Kidney epithelial cell (primary cell): ENCODE measurements at regions not wholly inside any gene's neighbourhood (a gene's known extent, or its start where the extent isn't known, plus 50 kb on each side); places are given as distances from the start of the nearest gene placed in this dataset.

Experiments used
- DNase-seq: peaks from one replicate; pipeline ENCODE4 v3.0.0-alpha.2; 2010; ENCODE audit warnings: low read depth
- H3K27me3 ChIP-seq: 2 replicates; pipeline ENCODE4 v1.6.0; 2011; ENCODE audit warnings: low read length; ENCODE audit not compliant: control insufficient read depth, insufficient read depth
- H3K36me3 ChIP-seq: 2 replicates; pipeline ENCODE4 v1.5.1; 2011; ENCODE audit warnings: low read length; ENCODE audit not compliant: control insufficient read depth, insufficient read depth
- H3K4me3 ChIP-seq: 2 replicates; pipeline ENCODE4 v1.5.1; 2011; ENCODE audit warnings: low read depth, mild to moderate bottlenecking, control low read depth, low read length
- TF ChIP-seq, protein P1 (sequence below): IDR thresholded peaks from 2 replicates; pipeline ENCODE4 v1.5.1; 2011; ENCODE audit warnings: mild to moderate bottlenecking, moderate library complexity, low read length, control low read depth, inconsistent platforms; ENCODE audit not compliant: insufficient read depth, poor library complexity, severe bottlenecking

DNA sequence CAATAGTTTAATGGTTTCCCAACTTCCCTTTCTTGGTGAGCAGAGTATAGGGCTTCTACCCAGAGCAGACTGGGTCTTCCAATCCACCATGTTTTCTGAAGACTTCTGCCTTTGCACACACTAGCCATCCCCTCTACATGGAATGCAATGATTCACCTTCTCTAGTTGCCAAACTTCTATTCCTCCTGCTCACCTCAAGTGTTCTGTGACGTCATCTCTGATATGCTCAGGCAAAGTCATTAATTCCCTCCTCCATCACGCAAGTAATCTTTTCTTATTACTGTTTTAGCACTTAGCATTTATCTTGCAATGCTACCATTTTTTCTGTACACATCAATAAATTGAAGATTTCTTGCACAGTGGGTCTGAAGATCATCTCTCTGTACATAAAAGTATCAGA lies 174.2 kb downstream of the RBM26 start:
- Histone ChIP-seq H3K27me3 (no peaks in the 10 kb centered on the region), H3K36me3 (no peaks in the 10 kb centered on the region), H3K4me3 (no peak overlapping the region)
- TF ChIP-seq, protein P1, sequence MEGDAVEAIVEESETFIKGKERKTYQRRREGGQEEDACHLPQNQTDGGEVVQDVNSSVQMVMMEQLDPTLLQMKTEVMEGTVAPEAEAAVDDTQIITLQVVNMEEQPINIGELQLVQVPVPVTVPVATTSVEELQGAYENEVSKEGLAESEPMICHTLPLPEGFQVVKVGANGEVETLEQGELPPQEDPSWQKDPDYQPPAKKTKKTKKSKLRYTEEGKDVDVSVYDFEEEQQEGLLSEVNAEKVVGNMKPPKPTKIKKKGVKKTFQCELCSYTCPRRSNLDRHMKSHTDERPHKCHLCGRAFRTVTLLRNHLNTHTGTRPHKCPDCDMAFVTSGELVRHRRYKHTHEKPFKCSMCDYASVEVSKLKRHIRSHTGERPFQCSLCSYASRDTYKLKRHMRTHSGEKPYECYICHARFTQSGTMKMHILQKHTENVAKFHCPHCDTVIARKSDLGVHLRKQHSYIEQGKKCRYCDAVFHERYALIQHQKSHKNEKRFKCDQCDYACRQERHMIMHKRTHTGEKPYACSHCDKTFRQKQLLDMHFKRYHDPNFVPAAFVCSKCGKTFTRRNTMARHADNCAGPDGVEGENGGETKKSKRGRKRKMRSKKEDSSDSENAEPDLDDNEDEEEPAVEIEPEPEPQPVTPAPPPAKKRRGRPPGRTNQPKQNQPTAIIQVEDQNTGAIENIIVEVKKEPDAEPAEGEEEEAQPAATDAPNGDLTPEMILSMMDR: no peak
- no peak for DNase-seq

DNA sequence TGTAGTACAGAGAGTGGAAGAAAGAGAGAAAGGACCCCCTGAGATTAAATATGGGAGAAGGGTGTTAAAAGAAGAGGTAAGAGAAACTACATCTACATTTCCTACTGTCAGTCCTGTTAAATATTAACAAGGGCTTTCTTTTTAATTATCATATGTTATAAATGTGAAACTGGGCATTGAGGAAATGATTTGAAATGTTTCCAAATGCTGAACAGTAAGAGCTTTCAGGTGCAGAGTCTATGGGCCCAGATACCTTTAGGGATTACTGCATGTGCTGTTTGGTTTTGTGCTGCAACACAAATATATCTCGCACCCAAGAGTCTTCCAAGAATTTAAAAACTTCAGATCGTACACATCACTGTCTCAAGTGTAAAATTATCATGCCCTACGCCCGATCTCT lies 176.3 kb downstream of the RBM26 start:
- H3K36me3 ChIP-seq: no peaks in the 10 kb centered on the region
- H3K4me3 ChIP-seq: no peak overlapping the region
- TF ChIP-seq, protein P1: no peak
- no peaks in the 10 kb centered on the region for H3K27me3 ChIP-seq
- DNase-seq: no peak

DNA sequence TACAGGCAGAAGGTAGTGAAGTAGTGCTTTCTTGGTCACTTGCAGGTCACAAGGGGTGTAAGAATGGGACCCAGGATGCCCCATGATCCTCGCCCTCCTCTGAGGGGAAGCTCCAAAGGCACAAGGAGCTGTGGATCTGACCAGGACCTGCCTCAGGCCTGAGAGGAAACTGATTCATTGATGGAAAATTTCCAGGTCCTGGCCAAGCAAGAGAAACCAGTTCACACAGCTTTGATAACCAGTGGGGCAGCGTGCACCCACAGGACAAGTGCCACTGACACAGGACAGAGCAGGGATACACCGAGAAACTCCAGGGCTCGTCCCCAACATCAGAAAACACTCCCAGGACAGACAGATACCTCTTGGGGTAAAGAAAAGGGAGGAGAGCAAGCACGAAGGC lies 177.1 kb downstream of the RBM26 start:
- no peak overlapping the region for H3K4me3 ChIP-seq
- H3K27me3 ChIP-seq: no peaks in the 10 kb centered on the region
- DNase-seq: no peak
- TF ChIP-seq, protein P1: no peak
- H3K36me3 ChIP-seq: no peaks in the 10 kb centered on the region

DNA sequence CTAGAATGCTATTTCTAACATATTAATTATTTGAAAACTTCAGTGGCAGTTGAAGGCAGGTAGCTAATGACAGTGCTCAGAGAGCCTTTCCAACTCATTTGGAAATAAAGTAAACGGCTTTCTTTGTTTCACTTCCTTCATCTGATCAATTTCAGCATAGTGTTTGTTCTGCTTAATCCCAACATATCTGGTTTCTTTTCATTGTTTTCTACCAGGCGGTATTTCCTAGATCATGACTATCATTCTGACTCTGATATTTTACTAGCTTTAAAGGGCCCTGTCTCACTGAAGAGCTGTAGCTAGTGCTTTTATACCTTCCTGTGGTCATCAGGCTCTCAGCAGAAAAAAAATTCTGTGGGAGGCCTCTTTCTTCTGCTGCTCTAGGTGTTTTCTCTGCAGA lies 178.6 kb downstream of the RBM26 start:
- DNase-seq: no peak
- Histone ChIP-seq H3K27me3 (no peaks in the 10 kb centered on the region), H3K36me3 (no peaks in the 10 kb centered on the region), H3K4me3 (no peak overlapping the region)
- TF ChIP-seq, protein P1: no peak

DNA sequence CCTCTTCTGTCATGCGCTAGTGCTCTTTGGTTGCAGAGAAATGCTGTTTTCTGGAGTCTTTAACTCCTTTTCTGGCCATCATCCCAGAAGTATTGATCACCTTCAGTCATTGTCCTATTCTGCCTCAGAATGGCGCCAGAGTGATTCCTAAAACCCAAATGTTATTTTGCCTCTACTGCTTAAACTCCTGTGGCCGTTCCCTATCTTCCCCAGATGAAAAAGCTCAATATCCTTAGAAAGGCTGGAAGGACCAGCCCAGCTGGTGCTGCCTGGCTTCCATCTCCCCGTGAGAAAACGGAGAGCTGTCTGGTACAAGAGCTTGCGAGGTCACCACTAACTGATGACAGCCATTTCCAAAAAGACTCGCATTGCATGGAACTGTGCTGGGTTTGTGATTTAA lies 179.1 kb downstream of the RBM26 start:
- DNase-seq: no peak
- no peaks in the 10 kb centered on the region for H3K27me3 ChIP-seq
- no peak overlapping the region for H3K4me3 ChIP-seq
- H3K36me3 ChIP-seq: no peaks in the 10 kb centered on the region
- TF ChIP-seq, protein P1: no peak

DNA sequence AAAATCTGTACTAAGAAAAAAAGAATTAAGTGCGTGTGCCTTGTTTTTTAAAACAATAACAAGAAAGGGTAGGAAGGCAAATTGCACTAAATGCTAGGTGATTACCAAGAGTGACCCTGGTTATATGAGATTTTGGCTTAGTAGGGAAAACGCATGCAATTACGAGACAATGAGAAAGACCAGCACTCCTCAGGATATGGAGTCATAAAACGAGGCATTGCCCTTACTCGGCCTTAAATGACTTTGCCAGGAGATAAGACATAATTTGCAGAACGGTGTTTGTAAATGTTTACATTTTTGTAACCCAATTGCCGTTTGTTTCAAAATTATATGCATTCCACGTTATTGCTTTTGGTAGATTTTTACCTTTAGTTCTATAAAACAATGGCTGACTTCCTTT lies 179.8 kb downstream of the RBM26 start:
- Histone ChIP-seq H3K36me3 (no peaks in the 10 kb centered on the region), H3K27me3 (no peaks in the 10 kb centered on the region), H3K4me3 (no peak overlapping the region)
- no peak for DNase-seq
- TF ChIP-seq, protein P1: no peak
